ENCODE measurements at regions not wholly inside any gene's neighbourhood (a gene's known extent, or its start where the extent isn't known, plus 50 kb on each side); places are given as distances from the start of the nearest gene placed in this dataset.

- TF ChIP-seq EZH2phosphoT487 (IDR thresholded peaks at IDR 0.05; ENCODE audit: low read depth, severe bottlenecking, unreplicated experiment), result no peak
- no peak for TF ChIP-seq CTCF (IDR thresholded peaks at IDR 0.05; ENCODE audit: poor library complexity)
These were observed 57.8 kb upstream of the C1orf185 start for GRCh38 chr1:51044199-51044598.

All from hepatocyte (in vitro differentiated cells).